CD4-positive, alpha-beta T cell (primary cell): ENCODE measurements at regions not wholly inside any gene's neighbourhood (a gene's known extent, or its start where the extent isn't known, plus 50 kb on each side); places are given as distances from the start of the nearest gene placed in this dataset.
"Not testable (repeated sequence)": the region's sequence is repeated elsewhere in the genome, so short reads cannot be mapped to it uniquely, and the experiment has no call there.

Experiments
- ATAC-seq: fragments of 200-7000 bp; cut with Tn5 transposase; one replicate; pipeline ENCODE4 v1.10.0; 2022; ENCODE audit warnings: mild to moderate bottlenecking; ENCODE audit not compliant: poor library complexity
- CTCF ChIA-PET: fragments of 350-600 bp; sonication (Branson Sonifier 250); formaldehyde crosslinking; loops from one replicate; lab custom pipeline; 2021; ENCODE audit warnings: antibody characterized with exemption, inconsistent platforms; lab: Charles Lee
- POLR2A ChIA-PET: fragments of 350-600 bp; sonication (Branson Sonifier 250); formaldehyde crosslinking; loops from one replicate; lab custom pipeline; 2021; ENCODE audit warnings: antibody characterized with exemption, inconsistent platforms; lab: Charles Lee
- DNase-seq, 14 experiments: peaks; one replicate each; pipeline ENCODE4 v3.0.0-alpha.2; 2013 to 2020; ENCODE audit warnings: mixed read lengths in 2 of 14
- H3K27ac ChIP-seq, 2 donors: one replicate each; pipeline versions ENCODE4 v1.5.1 to v1.7.0; 2013; ENCODE audit warnings: low read length in 2 of 2, low read depth in 1 of 2, mild to moderate bottlenecking in 1 of 2
- H3K27me3 ChIP-seq, 2 experiments: 1 replicate in 1 of 2; 2 replicates in 1 of 2; pipeline versions ENCODE4 v1.6.1 to v1.7.0; 2013; ENCODE audit warnings: low read length in 2 of 2, control low read depth in 1 of 2, mild to moderate bottlenecking in 1 of 2, moderate library complexity in 1 of 2; ENCODE audit not compliant: insufficient read depth in 2 of 2, control insufficient read depth in 1 of 2
- H3K36me3 ChIP-seq: one replicate; pipeline ENCODE4 v1.6.1; 2013; ENCODE audit warnings: low read length, control low read depth; ENCODE audit not compliant: insufficient read depth
- H3K4me1 ChIP-seq: one replicate; pipeline ENCODE4 v1.6.1; 2013; ENCODE audit warnings: low read length, control low read depth; ENCODE audit not compliant: insufficient read depth
- H3K4me3 ChIP-seq: one replicate; pipeline ENCODE4 v1.5.1; 2013; ENCODE audit warnings: mild to moderate bottlenecking, low read length, moderate library complexity
- H3K9me3 ChIP-seq, 2 experiments: 1 replicate in 1 of 2; 2 replicates in 1 of 2; pipeline versions ENCODE4 v1.6.1 to v1.7.0; 2013; ENCODE audit warnings: low read length in 2 of 2, mild to moderate bottlenecking in 2 of 2, control low read depth in 1 of 2, moderate library complexity in 1 of 2; ENCODE audit not compliant: control insufficient read depth in 1 of 2, insufficient read depth in 1 of 2
- H3K27ac Mint-ChIP-seq: one replicate; pipeline ENCODE4 v1.8.0; 2020; ENCODE audit warnings: mixed read lengths
- H3K27me3 Mint-ChIP-seq: one replicate; pipeline ENCODE4 v1.8.0; 2021; ENCODE audit warnings: mixed read lengths
- H3K36me3 Mint-ChIP-seq: one replicate; pipeline ENCODE4 v1.8.0; 2021; ENCODE audit warnings: low read depth, mixed read lengths
- H3K4me1 Mint-ChIP-seq: one replicate; pipeline ENCODE4 v1.8.0; 2021; ENCODE audit warnings: low read depth, mixed read lengths
- H3K4me3 Mint-ChIP-seq: one replicate; pipeline ENCODE4 v1.8.0; 2020; ENCODE audit warnings: mild to moderate bottlenecking, mixed read lengths
- H3K9me3 Mint-ChIP-seq: one replicate; pipeline ENCODE4 v1.8.0; 2020; ENCODE audit warnings: mixed read lengths
- CTCF ChIP-seq: fragments of 200-600 bp; IDR thresholded peaks from one replicate; pipeline ENCODE4 v1.8.0; 2022; ENCODE audit warnings: antibody characterized with exemption, mild to moderate bottlenecking
- intact Hi-C, 2 experiments: fragments of 100-400 bp; cut with DNase I in 1 of 2; cut with micrococcal nuclease in 1 of 2; formaldehyde crosslinking; loops; one replicate each; pipeline versions ENCODE4 v1.15.1 to v1.9.0; 2023 to 2025; cut with DNase I, micrococcal nuclease

DNA sequence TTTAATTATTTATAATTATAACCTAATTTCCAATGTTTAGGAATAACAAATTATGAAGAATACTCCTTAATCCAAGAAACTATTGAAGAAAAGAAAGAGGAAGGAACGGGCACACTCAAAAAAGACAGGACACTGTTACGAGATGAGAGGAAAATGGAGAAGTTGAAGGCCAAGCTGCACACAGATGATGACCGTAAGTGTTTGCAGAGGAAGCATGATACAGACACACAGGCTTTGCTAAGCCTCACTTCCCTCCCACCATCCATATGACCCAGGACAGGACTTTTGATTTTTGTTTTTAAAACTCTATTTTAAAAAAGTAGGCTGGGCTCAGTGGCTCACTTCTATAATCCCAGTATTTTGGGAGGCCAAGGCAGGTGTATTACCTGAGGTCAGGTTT, 389.4 kb upstream of the TPM1 start:
- Histone ChIP-seq H3K36me3 (no peaks in the 10 kb centered on the region), H3K9me3 (no peaks in the 10 kb centered on the region), H3K27ac (no peak overlapping the region), H3K4me1 (peaks cover under 1% of the 10 kb centered on the region), H3K27me3 (no peaks in the 10 kb centered on the region), H3K4me3 (no peak overlapping the region)
- no peaks in the 10 kb centered on the region for H3K36me3 Mint-ChIP-seq
- no peaks in the 10 kb centered on the region for H3K9me3 Mint-ChIP-seq
- intact Hi-C loops = no loop called here
- no peak overlapping the region for H3K4me3 Mint-ChIP-seq
- POLR2A ChIA-PET = no interaction called here
- H3K27ac Mint-ChIP-seq = no peak overlapping the region
- ATAC-seq = no peak
- CTCF ChIA-PET = no interaction called here
- TF ChIP-seq CTCF = no peak
- H3K4me1 Mint-ChIP-seq = no peaks in the 10 kb centered on the region
- peak in 2 of 14 experiments; percentile 29 to 39 for DNase-seq
- H3K27me3 Mint-ChIP-seq = peaks cover 5% of the 10 kb centered on the region

GRCh38 chr15:62656071-62656470, 386.5 kb upstream of the TPM1 start:
- Mint-ChIP-seq H3K4me1 (no peaks in the 10 kb centered on the region), H3K4me3 (no peak overlapping the region), H3K9me3 (no peaks in the 10 kb centered on the region), H3K27ac (no peak overlapping the region), H3K36me3 (no peaks in the 10 kb centered on the region), H3K27me3 (peaks cover 5% of the 10 kb centered on the region)
- intact Hi-C loops = no loop called here
- ChIA-PET CTCF (no interaction called here), POLR2A (no interaction called here)
- TF ChIP-seq CTCF = no peak
- DNase-seq = no peak
- Histone ChIP-seq H3K4me1 (peaks cover 5% of the 10 kb centered on the region), H3K4me3 (no peak overlapping the region), H3K9me3 (no peaks in the 10 kb centered on the region), H3K27ac (no peak overlapping the region), H3K36me3 (no peaks in the 10 kb centered on the region), H3K27me3 (no peaks in the 10 kb centered on the region)
- ATAC-seq = no peak

- H3K9me3 Mint-ChIP-seq, H3K27ac ChIP-seq, H3K9me3 ChIP-seq, H3K4me1 ChIP-seq, CTCF ChIA-PET, POLR2A ChIA-PET, intact Hi-C loops, H3K4me1 Mint-ChIP-seq, H3K4me3 ChIP-seq, H3K36me3 Mint-ChIP-seq, DNase-seq, ATAC-seq, H3K27me3 Mint-ChIP-seq, H3K4me3 Mint-ChIP-seq, H3K36me3 ChIP-seq, H3K27ac Mint-ChIP-seq, H3K27me3 ChIP-seq: not testable (repeated sequence)
These were observed 385.0 kb upstream of the TPM1 start for GRCh38 chr15:62657501-62657900.

DNA sequence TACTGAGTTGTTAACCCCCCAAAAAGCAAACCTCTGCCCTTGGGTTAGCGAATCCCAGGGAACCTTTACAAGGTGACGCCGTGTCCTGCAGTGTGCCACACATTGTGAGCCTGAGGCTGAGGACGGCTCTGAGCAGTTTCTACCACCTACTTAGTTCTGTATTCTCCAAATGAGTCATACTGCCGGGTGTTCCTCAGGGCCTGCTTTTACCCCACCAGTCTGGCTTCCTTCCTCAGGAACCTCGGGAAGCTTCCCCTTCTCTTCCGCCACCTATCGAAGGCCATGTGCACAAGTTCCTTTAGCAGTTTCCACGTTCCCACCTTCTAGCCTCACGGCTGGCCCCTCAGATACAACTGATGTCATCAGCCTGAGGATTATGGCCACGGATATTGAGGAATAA, 384.0 kb upstream of the TPM1 start:
- ChIA-PET CTCF (no interaction called here), POLR2A (no interaction called here)
- Histone ChIP-seq H3K4me1 (peaks cover 5% of the 10 kb centered on the region), H3K27me3 (no peaks in the 10 kb centered on the region), H3K27ac (no peak overlapping the region), H3K4me3 (no peak overlapping the region), H3K9me3 (no peaks in the 10 kb centered on the region), H3K36me3 (no peaks in the 10 kb centered on the region)
- Mint-ChIP-seq H3K27ac (no peak overlapping the region), H3K4me3 (no peak overlapping the region), H3K27me3 (no peaks in the 10 kb centered on the region), H3K36me3 (no peaks in the 10 kb centered on the region), H3K9me3 (no peaks in the 10 kb centered on the region), H3K4me1 (no peaks in the 10 kb centered on the region)
- intact Hi-C loops = no loop called here
- DNase-seq = peak in 3 of 14 experiments; percentile 6 to 59 (median 51)
- ATAC-seq = no peak
- no peak for TF ChIP-seq CTCF
